Kidney epithelial cell (primary cell): ENCODE measurements at regions not wholly inside any gene's neighbourhood (a gene's known extent, or its start where the extent isn't known, plus 50 kb on each side); places are given as distances from the start of the nearest gene placed in this dataset.
"Not testable (repeated sequence)": the region's sequence is repeated elsewhere in the genome, so short reads cannot be mapped to it uniquely, and the experiment has no call there.

Experiments used
- DNase-seq: peaks from one replicate; pipeline ENCODE4 v3.0.0-alpha.2; 2010; ENCODE audit warnings: low read depth
- H3K27me3 ChIP-seq: 2 replicates; pipeline ENCODE4 v1.6.0; 2011; ENCODE audit warnings: low read length; ENCODE audit not compliant: control insufficient read depth, insufficient read depth
- H3K36me3 ChIP-seq: 2 replicates; pipeline ENCODE4 v1.5.1; 2011; ENCODE audit warnings: low read length; ENCODE audit not compliant: control insufficient read depth, insufficient read depth
- H3K4me3 ChIP-seq: 2 replicates; pipeline ENCODE4 v1.5.1; 2011; ENCODE audit warnings: low read depth, mild to moderate bottlenecking, control low read depth, low read length
- CTCF ChIP-seq: IDR thresholded peaks from 2 replicates; pipeline ENCODE4 v1.5.1; 2011; ENCODE audit warnings: mild to moderate bottlenecking, moderate library complexity, low read length, control low read depth, inconsistent platforms; ENCODE audit not compliant: insufficient read depth, poor library complexity, severe bottlenecking

DNA sequence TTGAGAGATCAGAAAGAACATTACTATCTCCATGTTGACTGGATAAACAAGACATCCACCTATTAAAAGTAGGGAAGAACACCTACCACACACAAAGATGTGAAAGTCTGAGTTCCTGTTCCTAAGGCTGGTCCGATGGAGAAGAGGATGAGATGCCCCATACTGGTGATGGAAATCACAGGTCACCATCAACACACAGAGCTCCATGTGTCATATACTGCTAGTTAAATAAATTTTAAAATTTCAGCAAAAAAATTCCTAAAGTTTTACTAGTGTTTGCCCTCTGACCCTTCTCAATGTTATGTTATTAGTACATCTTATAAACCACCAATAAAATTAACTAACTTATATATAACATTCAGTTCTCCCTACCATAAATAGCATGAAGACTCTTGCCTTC lies 59.1 kb downstream of the KCNA5 start:
- Histone ChIP-seq H3K27me3 (peaks cover 3% of the 10 kb centered on the region), H3K36me3 (no peaks in the 10 kb centered on the region), H3K4me3 (no peak overlapping the region)
- DNase-seq, result no peak
- TF ChIP-seq CTCF, result no peak

DNA sequence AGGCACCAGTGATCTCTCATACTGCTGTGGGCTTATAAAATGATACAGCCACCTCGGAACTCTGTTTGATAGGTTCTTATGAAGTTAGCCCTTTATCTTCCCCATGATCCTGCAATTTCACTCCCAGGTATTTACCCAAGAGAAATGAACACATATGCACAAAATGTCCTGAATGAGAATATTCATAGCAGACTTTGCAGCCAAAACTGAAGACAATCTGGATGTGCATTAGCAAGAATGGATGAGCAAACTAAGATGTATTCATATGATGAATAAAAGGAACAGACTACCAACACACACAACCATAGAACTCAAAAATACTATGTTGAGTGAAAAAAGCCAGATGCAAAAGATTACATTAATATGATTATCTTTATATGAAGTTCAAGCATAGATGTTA lies 66.7 kb downstream of the KCNA5 start:
- no peak overlapping the region for H3K4me3 ChIP-seq
- DNase-seq, result no peak
- peaks cover 2% of the 10 kb centered on the region for H3K27me3 ChIP-seq
- H3K36me3 ChIP-seq, result no peaks in the 10 kb centered on the region
- TF ChIP-seq CTCF, result no peak

DNA sequence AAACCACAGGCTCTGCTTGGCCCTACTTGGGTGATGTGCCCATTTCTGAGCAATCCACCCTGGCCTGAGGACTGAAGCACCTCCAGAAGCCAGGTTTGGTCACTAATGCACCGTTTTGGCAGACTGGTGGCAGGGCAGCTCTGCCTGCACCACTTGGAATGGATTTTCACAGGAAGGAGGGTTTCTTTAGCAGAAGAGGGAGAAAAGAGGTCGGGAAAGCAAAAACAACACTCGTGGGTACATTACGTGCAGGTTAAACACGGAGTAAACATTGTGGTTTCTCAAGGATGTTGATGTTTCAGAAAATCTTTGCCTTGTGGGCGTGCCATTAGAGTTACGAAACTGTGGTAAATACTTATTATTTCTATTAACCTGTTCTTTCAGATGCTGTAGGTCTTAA lies 70.8 kb downstream of the KCNA5 start:
- Histone ChIP-seq H3K36me3 (no peaks in the 10 kb centered on the region), H3K27me3 (peaks cover 2% of the 10 kb centered on the region), H3K4me3 (no peak overlapping the region)
- TF ChIP-seq CTCF, result no peak
- no peak for DNase-seq

DNA sequence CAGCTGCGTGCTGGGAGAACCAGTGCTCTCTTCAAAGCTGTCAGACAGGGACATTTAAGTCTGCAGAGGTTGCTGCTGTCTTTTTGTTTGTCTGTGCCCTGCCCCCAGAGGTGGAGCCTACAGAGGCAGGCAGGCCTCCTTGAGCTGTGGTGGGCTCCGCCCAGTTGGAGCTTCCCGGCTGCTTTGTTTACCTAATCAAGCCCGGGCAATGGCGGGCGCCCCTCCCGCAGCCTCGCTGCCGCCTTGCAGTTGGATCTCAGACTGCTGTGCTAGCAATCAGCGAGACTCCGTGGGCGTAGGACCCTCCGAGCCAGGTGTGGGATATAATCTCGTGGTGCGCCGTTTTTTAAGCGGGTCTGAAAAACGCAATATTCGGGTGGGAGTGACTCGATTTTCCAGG lies 78.1 kb downstream of the KCNA5 start:
- DNase-seq, H3K4me3 ChIP-seq, H3K36me3 ChIP-seq, H3K27me3 ChIP-seq: not testable (repeated sequence)

DNA sequence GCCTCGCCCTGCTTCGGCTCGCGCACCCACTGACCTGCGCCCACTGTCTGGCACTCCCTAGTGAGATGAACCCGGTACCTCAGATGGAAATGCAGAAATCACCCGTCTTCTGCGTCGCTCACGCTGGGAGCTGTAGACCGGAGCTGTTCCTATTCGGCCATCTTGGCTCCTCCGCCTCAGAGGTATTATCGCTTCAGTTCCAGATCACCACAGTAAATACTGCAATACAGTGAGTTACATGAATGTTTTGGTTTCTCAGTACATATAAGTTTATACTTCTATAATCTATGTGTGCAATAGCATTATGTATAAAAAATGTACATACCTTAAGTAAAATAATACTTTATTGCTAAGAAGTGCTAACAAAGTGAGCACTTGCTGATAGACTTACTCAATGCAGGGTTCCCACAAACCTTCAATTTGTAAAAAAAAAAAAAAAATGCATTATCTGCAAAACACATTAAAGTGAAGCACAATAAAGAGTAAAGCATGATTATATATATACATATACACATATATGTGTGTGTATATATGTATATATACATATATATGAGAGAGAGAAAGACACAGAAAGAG lies 78.7 kb downstream of the KCNA5 start:
- H3K27me3 ChIP-seq, DNase-seq, H3K4me3 ChIP-seq, H3K36me3 ChIP-seq: not testable (repeated sequence)

DNA sequence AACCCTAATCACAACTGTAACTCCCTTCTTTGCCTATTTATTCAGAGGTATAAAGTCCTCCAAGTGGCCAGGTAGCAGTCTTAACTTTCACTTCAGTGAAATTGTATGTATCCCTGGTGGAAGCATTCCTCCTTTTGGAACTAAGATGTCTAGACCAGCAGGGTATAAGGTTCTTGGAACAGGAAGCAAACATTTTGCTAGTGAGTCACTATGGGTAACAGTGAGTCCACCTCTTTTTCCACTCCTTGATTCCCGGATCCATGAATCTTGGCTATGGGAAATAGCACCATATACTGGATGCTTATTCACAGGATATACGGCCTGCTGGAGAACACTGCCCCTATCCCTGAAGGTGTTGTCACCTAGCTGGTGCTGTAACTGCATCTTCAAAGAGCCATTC lies 80.2 kb downstream of the KCNA5 start:
- Histone ChIP-seq H3K36me3 (no peaks in the 10 kb centered on the region), H3K27me3 (no peaks in the 10 kb centered on the region), H3K4me3 (no peak overlapping the region)
- no peak for TF ChIP-seq CTCF
- peak; percentile 7 for DNase-seq

DNA sequence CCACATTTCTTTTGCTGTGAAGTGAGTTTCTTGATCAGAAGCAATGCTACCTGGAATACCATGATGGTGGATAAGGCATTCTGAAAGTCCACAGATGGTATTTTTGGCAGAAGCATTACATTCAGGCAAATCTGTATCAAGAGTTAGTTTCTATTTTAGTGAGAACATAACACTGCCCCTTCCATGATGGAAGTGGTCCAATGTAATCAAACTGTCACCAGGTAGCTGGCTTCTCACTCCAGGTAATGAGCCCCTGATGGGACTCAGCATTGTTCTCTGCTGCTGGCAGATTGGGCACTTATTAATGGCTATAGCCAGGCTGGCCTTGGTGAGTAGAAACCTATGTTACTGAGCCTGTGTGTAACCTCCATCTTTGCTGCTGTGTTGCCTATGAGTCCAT lies 80.7 kb downstream of the KCNA5 start:
- no peak for TF ChIP-seq CTCF
- no peaks in the 10 kb centered on the region for H3K27me3 ChIP-seq
- H3K36me3 ChIP-seq, result no peaks in the 10 kb centered on the region
- no peak for DNase-seq
- no peak overlapping the region for H3K4me3 ChIP-seq
